HG03442 (cell line): ENCODE measurements at regions not wholly inside any gene's neighbourhood (a gene's known extent, or its start where the extent isn't known, plus 50 kb on each side); places are given as distances from the start of the nearest gene placed in this dataset.
"Not testable (repeated sequence)": the region's sequence is repeated elsewhere in the genome, so short reads cannot be mapped to it uniquely, and the experiment has no call there.

Experiments
- ATAC-seq: cut with Tn5 transposase; IDR thresholded peaks from one replicate; pipeline ENCODE4 v1.9.1; 2021; ENCODE audit warnings: mild to moderate bottlenecking, moderate library complexity; ENCODE audit not compliant: unreplicated experiment

- ATAC-seq: no peak
Observed at GRCh38 chr17:51347851-51348584, 87.7 kb downstream of the UTP18 start.

DNA sequence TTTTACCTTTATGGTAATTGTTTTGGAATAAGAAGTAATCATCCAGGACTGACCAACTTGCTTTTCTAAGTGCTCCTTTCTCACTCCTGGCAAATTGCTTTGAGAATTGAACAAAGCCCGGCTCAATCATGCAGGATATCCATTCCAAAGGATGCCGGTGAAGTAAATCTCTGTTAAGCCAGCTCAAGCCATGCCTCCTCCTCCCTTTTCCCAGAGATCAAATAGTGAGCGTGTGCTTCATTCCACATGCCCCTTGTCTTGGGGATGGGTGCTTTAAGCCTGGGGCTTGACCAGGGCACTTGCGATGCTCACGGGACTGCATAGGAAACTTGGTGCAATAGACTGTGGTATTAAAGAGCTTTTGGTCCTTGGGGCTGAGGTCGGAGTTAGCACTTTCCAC is 90.7 kb downstream of the UTP18 start:
- no peak for ATAC-seq

GRCh38 chr17:51351890-51352289 is 91.5 kb downstream of the UTP18 start:
- ATAC-seq: no peak

- ATAC-seq: no peak
Observed at GRCh38 chr17:51352798-51353197, 92.5 kb downstream of the UTP18 start.

- ATAC-seq: no peak
Observed at GRCh38 chr17:51353296-51353695, 93.0 kb downstream of the UTP18 start.

DNA sequence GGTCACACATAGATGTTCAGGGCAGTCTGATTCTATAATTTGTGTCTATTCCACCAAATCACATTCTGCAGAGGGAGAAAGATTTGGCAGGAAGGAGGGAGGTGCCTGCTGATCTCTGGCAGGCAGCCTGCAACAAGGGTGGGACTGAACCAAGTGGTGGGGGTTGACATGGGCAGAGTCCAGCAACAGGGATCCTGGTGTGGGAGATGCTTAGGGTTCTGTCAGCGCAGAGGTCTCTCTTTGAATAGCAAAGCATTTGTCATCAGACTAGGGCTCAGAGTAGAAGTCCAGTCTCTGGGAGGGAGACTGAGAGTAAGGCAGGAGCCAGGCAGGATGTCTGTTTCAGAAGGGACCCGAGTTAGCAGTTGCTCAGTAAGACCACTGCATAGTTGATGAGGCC is 94.6 kb downstream of the UTP18 start:
- no peak for ATAC-seq

GRCh38 chr17:51355441-51356410 is 95.4 kb downstream of the UTP18 start:
- no peak for ATAC-seq

- no peak for ATAC-seq
Observed at GRCh38 chr17:51359055-51359454, 98.7 kb downstream of the UTP18 start.

DNA sequence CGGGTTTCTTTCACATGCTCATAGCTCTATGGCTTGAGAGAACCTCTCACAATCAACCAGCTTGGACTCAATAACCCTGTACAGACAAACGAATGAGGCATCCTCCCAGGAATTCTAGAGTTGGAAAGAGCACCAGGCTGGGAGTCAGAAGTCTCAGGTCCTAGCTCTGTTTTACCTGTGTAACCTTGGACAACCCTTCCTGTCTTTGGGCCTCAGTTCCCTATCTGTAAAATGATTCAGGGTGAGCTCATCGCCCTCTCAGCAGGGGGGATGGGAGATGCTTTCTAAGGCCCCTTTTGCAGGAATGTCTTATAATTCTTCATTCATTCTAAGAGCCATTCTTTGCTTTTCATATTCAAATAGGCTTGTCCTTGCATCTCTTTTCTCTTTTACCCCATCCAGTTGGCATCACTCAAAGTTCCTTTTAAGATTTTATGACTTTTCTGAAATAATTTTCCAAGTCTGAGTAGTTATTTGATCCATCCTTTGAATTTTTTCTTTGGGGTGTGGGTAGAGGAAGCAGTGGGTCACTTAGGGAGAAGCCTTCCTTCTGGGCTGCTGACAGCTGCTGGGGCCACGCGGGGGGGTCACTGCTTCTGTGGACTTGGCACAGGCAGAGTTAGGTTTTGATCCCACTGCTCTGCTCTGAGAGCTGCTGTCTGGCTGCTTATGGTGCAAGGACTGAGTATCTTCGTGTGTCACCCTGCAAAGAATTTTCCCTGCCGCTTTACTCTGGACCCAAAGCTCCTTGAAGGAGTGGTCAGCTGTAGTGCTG is 102.7 kb downstream of the UTP18 start:
- ATAC-seq: no peak

- ATAC-seq: no peak
Observed at GRCh38 chr17:51365090-51365489, 104.7 kb downstream of the UTP18 start.

DNA sequence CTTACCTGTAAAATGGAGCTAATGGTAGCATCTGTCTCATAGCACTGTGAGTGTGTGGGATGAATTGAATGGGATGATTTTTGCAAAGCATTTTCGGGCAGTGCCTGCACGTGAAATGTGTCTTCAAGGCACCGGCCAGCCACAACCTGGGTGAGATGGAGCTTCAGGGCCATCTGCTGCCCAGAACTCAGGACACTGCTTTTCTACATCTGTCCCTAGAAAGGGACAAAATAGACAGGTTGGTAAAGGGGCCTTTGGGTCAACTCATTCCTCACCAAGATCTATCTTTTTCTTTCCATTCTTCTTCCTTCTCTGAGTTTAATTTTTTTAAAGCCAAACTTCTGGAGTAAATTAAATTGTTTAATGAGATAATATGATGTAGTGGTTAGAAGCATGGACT is 106.5 kb downstream of the UTP18 start:
- no peak for ATAC-seq

- ATAC-seq: not testable (repeated sequence)
Observed at GRCh38 chr17:51367836-51368235, 107.5 kb downstream of the UTP18 start.

GRCh38 chr17:51371732-51372151 is 111.4 kb downstream of the UTP18 start:
- ATAC-seq: peak; percentile 81

GRCh38 chr17:51372345-51373004 is 112.1 kb downstream of the UTP18 start:
- peak; percentile 83 for ATAC-seq

DNA sequence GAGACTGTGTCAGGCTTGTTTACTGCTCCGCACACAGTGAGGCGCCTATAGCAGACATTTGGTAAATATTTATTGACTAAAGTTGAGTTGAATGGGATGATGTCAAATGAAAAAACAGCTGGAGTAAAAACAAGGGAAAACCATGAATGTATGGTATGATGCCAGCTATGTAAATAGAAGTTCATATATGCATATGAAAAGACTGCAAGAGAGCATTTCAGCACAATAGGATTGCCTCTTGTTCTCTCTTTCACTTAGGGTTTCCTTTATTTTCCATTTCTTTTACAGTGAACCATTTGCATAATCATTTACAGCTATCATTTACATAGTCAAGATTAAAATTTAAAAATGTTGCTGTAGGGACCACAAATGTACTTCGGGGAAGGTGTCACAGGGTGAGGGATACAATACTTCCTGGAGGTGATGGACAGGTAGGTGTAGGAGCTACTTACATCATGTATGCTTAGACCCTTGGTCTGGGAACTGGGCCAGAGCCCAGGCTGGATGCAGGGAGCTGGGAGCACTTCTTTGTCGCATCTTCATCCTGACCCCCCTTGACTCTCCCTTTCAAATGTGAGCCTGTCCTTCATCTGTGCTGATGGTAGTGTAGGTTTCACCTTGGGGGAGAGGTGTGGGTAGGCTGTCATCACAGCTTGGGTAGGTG is 113.3 kb downstream of the UTP18 start:
- no peak for ATAC-seq

DNA sequence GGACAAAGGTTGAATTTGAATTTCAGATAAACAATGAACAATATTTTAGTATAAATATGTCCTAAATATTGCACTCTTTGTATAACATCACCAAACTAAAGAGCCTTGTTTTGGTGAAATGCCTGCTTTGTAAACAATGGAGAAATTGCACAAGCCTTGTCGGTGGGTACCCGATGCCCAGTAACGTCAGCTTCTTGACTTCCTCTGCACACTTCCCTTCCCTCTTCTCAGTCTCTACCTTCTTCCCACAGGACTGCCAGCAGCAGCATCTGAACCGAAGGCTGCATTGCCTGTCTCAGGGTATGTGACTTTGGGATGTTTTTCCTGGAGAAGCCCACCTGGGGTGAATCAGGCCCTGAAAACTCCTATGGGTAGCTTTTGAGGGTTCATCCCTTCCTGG is 113.9 kb downstream of the UTP18 start:
- ATAC-seq: no peak

GRCh38 chr17:51375771-51376170 is 115.4 kb downstream of the UTP18 start:
- no peak for ATAC-seq

GRCh38 chr17:51376739-51377138 is 116.4 kb downstream of the UTP18 start:
- ATAC-seq: no peak

- ATAC-seq: no peak
Observed at GRCh38 chr17:51381262-51381661, 120.9 kb downstream of the UTP18 start.

- no peak for ATAC-seq
Observed at GRCh38 chr17:51385208-51385607, 124.9 kb downstream of the UTP18 start.
